ENCODE measurements at regions not wholly inside any gene's neighbourhood (a gene's known extent, or its start where the extent isn't known, plus 50 kb on each side); places are given as distances from the start of the nearest gene placed in this dataset.
"Not testable (repeated sequence)": the region's sequence is repeated elsewhere in the genome, so short reads cannot be mapped to it uniquely, and the experiment has no call there.

GRCh38 chr5:87576867-87577266 lies 164.1 kb upstream of the CCNH start:
- H3K4me3 ChIP-seq (replicated peaks; ENCODE audit: low read depth, low read length): no peak overlapping the region
- DNase-seq (ENCODE audit: extremely low read depth, low read depth): no peak
- no peak for TF ChIP-seq CTCF (IDR thresholded peaks at IDR 0.05; ENCODE audit: low read depth, low read length, missing control alignments)

- not testable (repeated sequence) for H3K4me3 ChIP-seq (replicated peaks; ENCODE audit: low read depth, low read length); DNase-seq (ENCODE audit: extremely low read depth, low read depth)
These were observed 163.6 kb upstream of the CCNH start for GRCh38 chr5:87576306-87576705.

GRCh38 chr5:87574106-87574505 lies 161.4 kb upstream of the CCNH start:
- DNase-seq (ENCODE audit: extremely low read depth, low read depth): no peak
- no peak overlapping the region for H3K4me3 ChIP-seq (replicated peaks; ENCODE audit: low read depth, low read length)
- no peak for TF ChIP-seq CTCF (IDR thresholded peaks at IDR 0.05; ENCODE audit: low read depth, low read length, missing control alignments)

GRCh38 chr5:87572611-87573010 lies 159.9 kb upstream of the CCNH start:
- no peak overlapping the region for H3K4me3 ChIP-seq (replicated peaks; ENCODE audit: low read depth, low read length)
- no peak for TF ChIP-seq CTCF (IDR thresholded peaks at IDR 0.05; ENCODE audit: low read depth, low read length, missing control alignments)
- DNase-seq (ENCODE audit: extremely low read depth, low read depth): no peak

GRCh38 chr5:87572090-87572489 lies 159.4 kb upstream of the CCNH start:
- no peak for DNase-seq (ENCODE audit: extremely low read depth, low read depth)
- TF ChIP-seq CTCF (IDR thresholded peaks at IDR 0.05; ENCODE audit: low read depth, low read length, missing control alignments): no peak
- no peak overlapping the region for H3K4me3 ChIP-seq (replicated peaks; ENCODE audit: low read depth, low read length)

GRCh38 chr5:87570366-87570765 lies 157.6 kb upstream of the CCNH start:
- no peak overlapping the region for H3K4me3 ChIP-seq (replicated peaks; ENCODE audit: low read depth, low read length)
- TF ChIP-seq CTCF (IDR thresholded peaks at IDR 0.05; ENCODE audit: low read depth, low read length, missing control alignments): no peak
- no peak for DNase-seq (ENCODE audit: extremely low read depth, low read depth)

GRCh38 chr5:87562068-87562467 lies 149.3 kb upstream of the CCNH start:
- no peak for TF ChIP-seq CTCF (IDR thresholded peaks at IDR 0.05; ENCODE audit: low read depth, low read length, missing control alignments)
- H3K4me3 ChIP-seq (replicated peaks; ENCODE audit: low read depth, low read length): no peak overlapping the region
- DNase-seq (ENCODE audit: extremely low read depth, low read depth): no peak

Data from HFF-Myc (cell line).